ENCODE measurements at regions not wholly inside any gene's neighbourhood (a gene's known extent, or its start where the extent isn't known, plus 50 kb on each side); places are given as distances from the start of the nearest gene placed in this dataset.

DNA sequence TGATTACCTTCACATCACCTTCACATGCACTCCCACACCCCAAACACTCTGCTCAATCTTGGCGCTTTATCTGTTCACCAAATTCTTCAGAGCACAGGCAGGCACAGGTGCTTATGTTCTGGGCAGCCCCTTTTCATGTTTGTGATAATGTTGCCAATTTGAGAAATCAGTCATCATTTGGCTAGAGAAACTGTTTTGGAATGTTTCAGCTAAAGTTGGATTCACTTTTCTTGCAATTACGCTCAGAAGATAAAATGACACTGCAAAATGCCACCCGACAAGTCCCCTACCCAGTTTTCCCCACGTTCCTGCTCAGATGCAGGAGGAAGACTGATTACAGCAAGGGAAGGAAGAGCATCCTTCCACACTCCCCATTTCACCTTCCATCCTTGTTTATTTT lies 192.9 kb upstream of the LRRN1 start:
- Histone ChIP-seq H3K27ac (ENCODE audit: low read depth, low read length) (no peak overlapping the region), H3K4me3 (ENCODE audit: low read length) (no peak overlapping the region), H3K27me3 (ENCODE audit: control insufficient read depth, insufficient read depth, low read length, poor library complexity, severe bottlenecking) (no peaks in the 10 kb centered on the region), H3K4me1 (ENCODE audit: control insufficient read depth, insufficient read depth, low read length) (no peaks in the 10 kb centered on the region), H3K9ac (ENCODE audit: extremely low read depth, low read length, poor library complexity, severe bottlenecking) (no peak overlapping the region), H3K36me3 (ENCODE audit: control insufficient read depth, insufficient read depth, low read length) (no peaks in the 10 kb centered on the region), H3K9me3 (ENCODE audit: control insufficient read depth, low read length) (peaks cover 8% of the 10 kb centered on the region)
- Mint-ChIP-seq H3K9me3 (peaks cover 5% of the 10 kb centered on the region), H3K4me3 (no peak overlapping the region), H3K27me3 (ENCODE audit: insufficient read depth) (peaks cover 5% of the 10 kb centered on the region), H3K36me3 (ENCODE audit: low read depth) (no peaks in the 10 kb centered on the region), H3K4me1 (peaks cover 10% of the 10 kb centered on the region), H3K27ac (no peak overlapping the region)
- DNase-seq: no peak
- TF ChIP-seq, protein P1, sequence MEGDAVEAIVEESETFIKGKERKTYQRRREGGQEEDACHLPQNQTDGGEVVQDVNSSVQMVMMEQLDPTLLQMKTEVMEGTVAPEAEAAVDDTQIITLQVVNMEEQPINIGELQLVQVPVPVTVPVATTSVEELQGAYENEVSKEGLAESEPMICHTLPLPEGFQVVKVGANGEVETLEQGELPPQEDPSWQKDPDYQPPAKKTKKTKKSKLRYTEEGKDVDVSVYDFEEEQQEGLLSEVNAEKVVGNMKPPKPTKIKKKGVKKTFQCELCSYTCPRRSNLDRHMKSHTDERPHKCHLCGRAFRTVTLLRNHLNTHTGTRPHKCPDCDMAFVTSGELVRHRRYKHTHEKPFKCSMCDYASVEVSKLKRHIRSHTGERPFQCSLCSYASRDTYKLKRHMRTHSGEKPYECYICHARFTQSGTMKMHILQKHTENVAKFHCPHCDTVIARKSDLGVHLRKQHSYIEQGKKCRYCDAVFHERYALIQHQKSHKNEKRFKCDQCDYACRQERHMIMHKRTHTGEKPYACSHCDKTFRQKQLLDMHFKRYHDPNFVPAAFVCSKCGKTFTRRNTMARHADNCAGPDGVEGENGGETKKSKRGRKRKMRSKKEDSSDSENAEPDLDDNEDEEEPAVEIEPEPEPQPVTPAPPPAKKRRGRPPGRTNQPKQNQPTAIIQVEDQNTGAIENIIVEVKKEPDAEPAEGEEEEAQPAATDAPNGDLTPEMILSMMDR (conservative IDR thresholded peaks at IDR 0.05): no peak
- WGBS, 2 experiments (ENCODE audit: insufficient coverage in 1 of 2, insufficient read length in 1 of 2): 85 to 94% methylated on average over 3 to 4 of the region's 4 CpGs

DNA sequence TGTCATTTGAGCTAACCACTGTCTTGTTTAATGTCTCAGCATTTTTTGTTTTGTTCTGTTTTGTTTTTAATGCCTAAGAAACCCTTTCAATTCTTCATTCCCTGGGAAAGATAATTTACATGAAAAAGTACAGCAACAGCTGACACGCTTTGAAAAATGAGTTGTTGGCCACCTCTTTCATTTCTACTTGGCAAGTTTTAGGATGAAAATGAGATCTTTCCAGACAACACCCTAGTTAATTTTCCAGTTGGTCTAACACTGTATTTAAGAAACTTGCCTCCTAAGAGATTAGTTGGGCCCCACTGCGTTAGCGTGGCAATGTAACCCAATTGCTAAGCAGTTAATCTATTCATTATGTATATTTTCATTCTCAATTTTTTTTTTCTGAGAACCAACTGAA lies 194.0 kb upstream of the LRRN1 start:
- TF ChIP-seq, protein P1 (conservative IDR thresholded peaks at IDR 0.05): no peak
- DNase-seq: no peak
- 86 to 93% methylated on average over 1 to 3 of the region's 3 CpGs for WGBS, 2 experiments (ENCODE audit: insufficient coverage in 1 of 2, insufficient read length in 1 of 2)
- no peak overlapping the region for H3K27ac Mint-ChIP-seq
- Histone ChIP-seq H3K27ac (ENCODE audit: low read depth, low read length) (no peak overlapping the region), H3K36me3 (ENCODE audit: control insufficient read depth, insufficient read depth, low read length) (no peaks in the 10 kb centered on the region), H3K4me3 (ENCODE audit: low read length) (no peak overlapping the region), H3K4me1 (ENCODE audit: control insufficient read depth, insufficient read depth, low read length) (no peaks in the 10 kb centered on the region), H3K9ac (ENCODE audit: extremely low read depth, low read length, poor library complexity, severe bottlenecking) (no peak overlapping the region), H3K9me3 (ENCODE audit: control insufficient read depth, low read length) (peaks cover 8% of the 10 kb centered on the region), H3K27me3 (ENCODE audit: control insufficient read depth, insufficient read depth, low read length, poor library complexity, severe bottlenecking) (no peaks in the 10 kb centered on the region)
- H3K4me3 Mint-ChIP-seq: no peak overlapping the region
- H3K36me3 Mint-ChIP-seq (ENCODE audit: low read depth): no peaks in the 10 kb centered on the region
- peaks cover 18% of the 10 kb centered on the region for H3K4me1 Mint-ChIP-seq
- H3K27me3 Mint-ChIP-seq (ENCODE audit: insufficient read depth): peaks cover 5% of the 10 kb centered on the region
- H3K9me3 Mint-ChIP-seq: peaks cover 5% of the 10 kb centered on the region

DNA sequence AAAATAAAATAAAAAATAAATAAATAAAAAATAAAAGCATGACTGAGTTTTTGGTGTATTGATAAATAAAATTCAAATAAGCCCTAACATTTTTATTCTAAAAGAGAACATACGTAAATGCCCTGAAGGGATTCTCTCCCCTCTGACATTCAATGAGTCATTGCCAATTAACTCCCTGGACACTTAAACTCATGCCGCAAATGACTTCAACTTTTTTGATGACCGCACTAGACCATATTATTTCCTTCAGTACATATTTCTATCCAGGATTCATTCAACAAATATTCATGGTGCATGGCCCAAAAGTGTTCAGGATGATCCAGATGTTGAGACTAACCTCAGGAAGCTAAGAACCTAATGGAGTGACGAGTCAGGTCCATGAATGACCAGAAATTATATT lies 195.9 kb upstream of the LRRN1 start:
- Histone ChIP-seq H3K27me3 (ENCODE audit: control insufficient read depth, insufficient read depth, low read length, poor library complexity, severe bottlenecking) (no peaks in the 10 kb centered on the region), H3K36me3 (ENCODE audit: control insufficient read depth, insufficient read depth, low read length) (no peaks in the 10 kb centered on the region), H3K4me3 (ENCODE audit: low read length) (no peak overlapping the region), H3K9me3 (ENCODE audit: control insufficient read depth, low read length) (no peaks in the 10 kb centered on the region), H3K4me1 (ENCODE audit: control insufficient read depth, insufficient read depth, low read length) (no peaks in the 10 kb centered on the region), H3K9ac (ENCODE audit: extremely low read depth, low read length, poor library complexity, severe bottlenecking) (no peak overlapping the region), H3K27ac (ENCODE audit: low read depth, low read length) (no peak overlapping the region)
- H3K27me3 Mint-ChIP-seq (ENCODE audit: insufficient read depth): peaks cover 5% of the 10 kb centered on the region
- no peaks in the 10 kb centered on the region for H3K9me3 Mint-ChIP-seq
- H3K27ac Mint-ChIP-seq: no peak overlapping the region
- H3K4me3 Mint-ChIP-seq: no peak overlapping the region
- TF ChIP-seq, protein P1 (conservative IDR thresholded peaks at IDR 0.05): no peak
- no peak for DNase-seq
- H3K4me1 Mint-ChIP-seq: peaks cover 22% of the 10 kb centered on the region
- 92 to 98% methylated on average over 3 to 4 of the region's 4 CpGs for WGBS, 2 experiments (ENCODE audit: insufficient coverage in 1 of 2, insufficient read length in 1 of 2)
- no peaks in the 10 kb centered on the region for H3K36me3 Mint-ChIP-seq (ENCODE audit: low read depth)
